ENCODE measurements at regions not wholly inside any gene's neighbourhood (a gene's known extent, or its start where the extent isn't known, plus 50 kb on each side); places are given as distances from the start of the nearest gene placed in this dataset.

DNA sequence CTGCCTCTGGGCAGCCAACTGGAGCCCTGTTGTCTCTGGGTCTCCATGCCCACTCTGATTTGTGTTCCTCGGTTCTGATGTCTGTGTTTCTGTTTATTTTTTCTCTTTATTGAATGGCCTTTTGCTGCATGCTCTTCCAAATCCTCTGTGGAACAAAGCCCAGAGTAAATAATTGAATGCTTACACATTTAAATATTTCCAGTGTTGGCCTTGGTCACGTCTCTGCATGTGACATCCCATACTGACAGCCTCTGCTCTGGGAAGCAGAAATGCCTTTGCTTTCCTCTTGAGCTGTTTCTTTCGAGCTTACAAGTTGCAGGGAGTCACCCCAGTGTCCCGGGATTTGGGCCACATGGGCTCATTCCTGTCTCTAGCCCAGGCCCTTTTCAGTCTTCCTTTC is 267.9 kb downstream of the PTPRU start:
- TF ChIP-seq, protein P1, sequence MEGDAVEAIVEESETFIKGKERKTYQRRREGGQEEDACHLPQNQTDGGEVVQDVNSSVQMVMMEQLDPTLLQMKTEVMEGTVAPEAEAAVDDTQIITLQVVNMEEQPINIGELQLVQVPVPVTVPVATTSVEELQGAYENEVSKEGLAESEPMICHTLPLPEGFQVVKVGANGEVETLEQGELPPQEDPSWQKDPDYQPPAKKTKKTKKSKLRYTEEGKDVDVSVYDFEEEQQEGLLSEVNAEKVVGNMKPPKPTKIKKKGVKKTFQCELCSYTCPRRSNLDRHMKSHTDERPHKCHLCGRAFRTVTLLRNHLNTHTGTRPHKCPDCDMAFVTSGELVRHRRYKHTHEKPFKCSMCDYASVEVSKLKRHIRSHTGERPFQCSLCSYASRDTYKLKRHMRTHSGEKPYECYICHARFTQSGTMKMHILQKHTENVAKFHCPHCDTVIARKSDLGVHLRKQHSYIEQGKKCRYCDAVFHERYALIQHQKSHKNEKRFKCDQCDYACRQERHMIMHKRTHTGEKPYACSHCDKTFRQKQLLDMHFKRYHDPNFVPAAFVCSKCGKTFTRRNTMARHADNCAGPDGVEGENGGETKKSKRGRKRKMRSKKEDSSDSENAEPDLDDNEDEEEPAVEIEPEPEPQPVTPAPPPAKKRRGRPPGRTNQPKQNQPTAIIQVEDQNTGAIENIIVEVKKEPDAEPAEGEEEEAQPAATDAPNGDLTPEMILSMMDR (IDR thresholded peaks at IDR 0.05 in 4 of 5, conservative IDR thresholded peaks at IDR 0.05 in 1 of 5): no peak
- no peak for TF ChIP-seq POLR2A (IDR thresholded peaks at IDR 0.05)

All from gastrocnemius medialis (tissue), 4 donors.